ENCODE measurements at regions not wholly inside any gene's neighbourhood (a gene's known extent, or its start where the extent isn't known, plus 50 kb on each side); places are given as distances from the start of the nearest gene placed in this dataset.
"Not testable (repeated sequence)": the region's sequence is repeated elsewhere in the genome, so short reads cannot be mapped to it uniquely, and the experiment has no call there.

- TF ChIP-seq CTCF (conservative IDR thresholded peaks at IDR 0.05; ENCODE audit: low read depth, low read length); EZH2 (IDR thresholded peaks at IDR 0.05; ENCODE audit: borderline replicate concordance, low read depth, low read length, poor library complexity, severe bottlenecking): not testable (repeated sequence)
Measured at GRCh38 chr14:43256996-43257395, 1250.1 kb downstream of the FSCB start.
